IMR-90 (cell line): ENCODE measurements at regions not wholly inside any gene's neighbourhood (a gene's known extent, or its start where the extent isn't known, plus 50 kb on each side); places are given as distances from the start of the nearest gene placed in this dataset.

Source experiments
- ATAC-seq: fragments of 200-7000 bp; cut with Tn5 transposase; 2 replicates; pipeline ENCODE4 v1.9.1; 2020; ENCODE audit warnings: low read depth, mild to moderate bottlenecking, moderate library complexity
- BruUV-seq: library from RNA; stranded (reverse); fragments of 400-500 nt; replicated peaks from 2 replicates; lab custom pipeline; 2021; lab: Mats Ljungman, UMichigan
- CTCF ChIA-PET: fragments of 300-600 bp; formaldehyde crosslinking; extraction: SDS; loops from one replicate; lab custom pipeline; 2021; ENCODE audit warnings: antibody characterized with exemption; lab: Yijun Ruan, JAX
- POLR2A ChIA-PET: fragments of 300-600 bp; sonication (Branson Sonifier 250); formaldehyde crosslinking; loops from one replicate; lab custom pipeline; 2022; ENCODE audit warnings: antibody characterized with exemption; ENCODE audit not compliant: unreplicated experiment; lab: Charles Lee
- DNase-seq: peaks from one replicate; pipeline ENCODE4 v3.0.0; 2013
- H2AFZ ChIP-seq: replicated peaks from 2 replicates; pipeline ENCODE3; 2013; ENCODE audit warnings: low read length, mild to moderate bottlenecking; ENCODE audit not compliant: poor library complexity
- H2AK5ac ChIP-seq: 2 replicates; pipeline ENCODE4 v1.6.1; 2013; ENCODE audit warnings: low read depth, low read length, inconsistent platforms
- H2AK9ac ChIP-seq: replicated peaks from 2 replicates; pipeline ENCODE3; 2013; ENCODE audit warnings: mild to moderate bottlenecking, low read depth, low read length, moderate library complexity; ENCODE audit not compliant: poor library complexity
- H2BK120ac ChIP-seq: 2 replicates; pipeline ENCODE4 v1.6.1; 2013; ENCODE audit warnings: low read depth, low read length, inconsistent platforms
- H2BK15ac ChIP-seq: 3 replicates; pipeline ENCODE4 v1.6.1; 2013; ENCODE audit warnings: low read depth, low read length, inconsistent platforms
- H2BK20ac ChIP-seq: 2 replicates; pipeline ENCODE4 v1.6.1; 2013; ENCODE audit warnings: low read depth, mild to moderate bottlenecking, inconsistent platforms, low read length, moderate library complexity
- H2BK5ac ChIP-seq: 2 replicates; pipeline ENCODE4 v1.6.1; 2013; ENCODE audit warnings: mild to moderate bottlenecking, low read depth, low read length, inconsistent platforms; ENCODE audit not compliant: poor library complexity, severe bottlenecking
- H3K14ac ChIP-seq: replicated peaks from 2 replicates; pipeline ENCODE4 v1.6.1; 2013; ENCODE audit warnings: low read depth, low read length, inconsistent platforms
- H3K18ac ChIP-seq: 2 replicates; pipeline ENCODE4 v1.6.1; 2013; ENCODE audit warnings: low read depth, low read length, control low read depth
- H3K23ac ChIP-seq: 2 replicates; pipeline ENCODE4 v1.6.1; 2013; ENCODE audit warnings: low read depth, low read length, inconsistent platforms
- H3K27ac ChIP-seq: 2 replicates; pipeline ENCODE4 v1.5.1; 2013; ENCODE audit warnings: mild to moderate bottlenecking, control low read depth, low read length; ENCODE audit not compliant: insufficient read depth
- H3K27me3 ChIP-seq: 2 replicates; pipeline ENCODE4 v1.6.1; 2013; ENCODE audit warnings: low read length; ENCODE audit not compliant: control insufficient read depth, insufficient read depth
- H3K36me3 ChIP-seq: 2 replicates; pipeline ENCODE4 v1.6.1; 2013; ENCODE audit warnings: low read length, mixed read lengths; ENCODE audit not compliant: control insufficient read depth, insufficient read depth
- H3K4ac ChIP-seq: 2 replicates; pipeline ENCODE4 v1.6.1; 2013; ENCODE audit warnings: low read depth, low read length, inconsistent platforms
- H3K4me1 ChIP-seq: 2 replicates; pipeline ENCODE4 v1.6.1; 2013; ENCODE audit warnings: low read length, mixed read lengths; ENCODE audit not compliant: control insufficient read depth, insufficient read depth
- H3K4me2 ChIP-seq: 2 replicates; pipeline ENCODE4 v1.6.1; 2013; ENCODE audit warnings: low read depth, mild to moderate bottlenecking, control low read depth, low read length, moderate library complexity
- H3K4me3 ChIP-seq: 2 replicates; pipeline ENCODE4 v1.5.1; 2013; ENCODE audit warnings: low read depth, mild to moderate bottlenecking, control low read depth, low read length, moderate library complexity; ENCODE audit not compliant: insufficient read depth
- H3K56ac ChIP-seq: 2 replicates; pipeline ENCODE4 v1.6.1; 2013; ENCODE audit warnings: low read length, inconsistent platforms; ENCODE audit not compliant: insufficient read depth; ENCODE audit errors: extremely low read depth
- H3K79me1 ChIP-seq, 2 experiments: 2 replicates each; pipeline ENCODE4 v1.6.1; 2013; ENCODE audit warnings: low read length in 2 of 2, inconsistent platforms in 1 of 2, low read depth in 1 of 2
- H3K9ac ChIP-seq: 2 replicates; pipeline ENCODE4 v1.6.1; 2013; ENCODE audit warnings: low read depth, low read length, control low read depth
- H3K9me1 ChIP-seq: 2 replicates; pipeline ENCODE4 v1.6.1; 2013; ENCODE audit warnings: low read length, inconsistent platforms; ENCODE audit not compliant: insufficient read depth
- H3K9me3 ChIP-seq: 2 replicates; pipeline ENCODE4 v1.6.1; 2013; ENCODE audit warnings: low read length; ENCODE audit not compliant: control insufficient read depth, insufficient read depth
- H4K20me1 ChIP-seq: 2 replicates; pipeline ENCODE4 v1.6.1; 2013; ENCODE audit warnings: low read length, inconsistent platforms; ENCODE audit not compliant: insufficient read depth
- H4K5ac ChIP-seq: 2 replicates; pipeline ENCODE4 v1.6.1; 2013; ENCODE audit warnings: mild to moderate bottlenecking, low read depth, low read length, control low read depth
- H4K8ac ChIP-seq, 2 experiments: 2 replicates each; pipeline ENCODE4 v1.6.1; 2013; ENCODE audit warnings: low read depth in 2 of 2, low read length in 2 of 2, control low read depth in 1 of 2, inconsistent platforms in 1 of 2
- H4K91ac ChIP-seq: 2 replicates; pipeline ENCODE4 v1.6.1; 2013; ENCODE audit warnings: low read depth, low read length, inconsistent platforms; ENCODE audit not compliant: insufficient read depth
- BHLHE40 ChIP-seq: fragments of 150-350 bp; IDR thresholded peaks from 2 replicates; pipeline ENCODE4 v1.6.1; 2016; ENCODE audit warnings: mild to moderate bottlenecking, low read depth, low read length
- CHD1 ChIP-seq: IDR thresholded peaks from 2 replicates; pipeline ENCODE4 v1.6.1; 2012; ENCODE audit warnings: low read depth, low read length, improper control_type of control experiment
- CTCF ChIP-seq: conservative IDR thresholded peaks from 2 replicates; pipeline ENCODE4 v1.5.1; 2012; ENCODE audit warnings: mild to moderate bottlenecking, low read depth, low read length, improper control_type of control experiment
- ELK1 ChIP-seq: fragments of 150-350 bp; IDR thresholded peaks from 2 replicates; pipeline ENCODE4 v1.6.1; 2016; ENCODE audit warnings: low read depth, mild to moderate bottlenecking, low read length, moderate library complexity, borderline replicate concordance
- FOS ChIP-seq: fragments of 150-350 bp; IDR thresholded peaks from 2 replicates; pipeline ENCODE4 v1.6.1; 2016; ENCODE audit warnings: low read depth, low read length
- MAFK ChIP-seq: IDR thresholded peaks from 2 replicates; pipeline ENCODE4 v1.6.1; 2012; ENCODE audit warnings: low read depth, low read length, improper control_type of control experiment
- MAZ ChIP-seq: IDR thresholded peaks from 2 replicates; pipeline ENCODE4 v1.6.1; 2012; ENCODE audit warnings: low read depth, mild to moderate bottlenecking, low read length, improper control_type of control experiment, moderate library complexity, borderline replicate concordance
- MXI1 ChIP-seq: IDR thresholded peaks from 2 replicates; pipeline ENCODE4 v1.6.1; 2012; ENCODE audit warnings: low read depth, mild to moderate bottlenecking, low read length, moderate library complexity, borderline replicate concordance
- NFE2L2 ChIP-seq: fragments of 150-350 bp; IDR thresholded peaks from 2 replicates; pipeline ENCODE4 v1.6.1; 2016; ENCODE audit warnings: low read depth, mild to moderate bottlenecking, low read length
- POLR2A ChIP-seq: IDR thresholded peaks from 2 replicates; pipeline ENCODE4 v1.6.1; 2012; ENCODE audit warnings: mild to moderate bottlenecking, low read depth, low read length
- RCOR1 ChIP-seq: IDR thresholded peaks from 2 replicates; pipeline ENCODE4 v1.6.1; 2012; ENCODE audit warnings: mild to moderate bottlenecking, low read length, improper control_type of control experiment; ENCODE audit not compliant: insufficient replicate concordance
- RFX5 ChIP-seq: IDR thresholded peaks from 2 replicates; pipeline ENCODE4 v1.8.0; 2012; ENCODE audit warnings: low read depth, mild to moderate bottlenecking, low read length, moderate library complexity
- SMC3 ChIP-seq: fragments of 150-350 bp; IDR thresholded peaks from 2 replicates; pipeline ENCODE4 v1.6.1; 2016; ENCODE audit warnings: low read depth, mild to moderate bottlenecking, antibody characterized with exemption, low read length, moderate library complexity
- WGBS, 2 experiments: methylation state at CpG; one replicate each; pipeline versions ENCODE4 v1.1.5 to v1.1.7; 2013; ENCODE audit warnings: missing lambda C conversion rate in 2 of 2; ENCODE audit not compliant: insufficient read length in 1 of 2; ENCODE audit errors: extremely low coverage in 2 of 2; 5-methylcytosine and 5-hydroxymethylcytosine counted together
- dilution Hi-C: fragments of 300-500 bp; cut with HindIII; formaldehyde crosslinking; loops from one replicate; pipeline ENCODE4 v1.14.3; 2018; ENCODE audit warnings: low sequenced_read_pairs; ENCODE audit not compliant: unreplicated experiment
- in situ Hi-C: fragments of 300-500 bp; cut with MboI; formaldehyde crosslinking; loops from 3 replicates; pipeline ENCODE4 v1.14.3; 2019; ENCODE audit warnings: low sequenced_read_pairs, inconsistent platforms, mixed read lengths
- intact Hi-C: fragments of 100-400 bp; cut with micrococcal nuclease; formaldehyde crosslinking; loops from 2 replicates; pipeline ENCODE4 v1.10.0; 2022
- TF ChIP-seq, protein P1 (sequence below): fragments of 150-350 bp; IDR thresholded peaks from 2 replicates; pipeline ENCODE4 v1.6.1; 2017; ENCODE audit warnings: mild to moderate bottlenecking, antibody characterized with exemption, low read length, low read depth

DNA sequence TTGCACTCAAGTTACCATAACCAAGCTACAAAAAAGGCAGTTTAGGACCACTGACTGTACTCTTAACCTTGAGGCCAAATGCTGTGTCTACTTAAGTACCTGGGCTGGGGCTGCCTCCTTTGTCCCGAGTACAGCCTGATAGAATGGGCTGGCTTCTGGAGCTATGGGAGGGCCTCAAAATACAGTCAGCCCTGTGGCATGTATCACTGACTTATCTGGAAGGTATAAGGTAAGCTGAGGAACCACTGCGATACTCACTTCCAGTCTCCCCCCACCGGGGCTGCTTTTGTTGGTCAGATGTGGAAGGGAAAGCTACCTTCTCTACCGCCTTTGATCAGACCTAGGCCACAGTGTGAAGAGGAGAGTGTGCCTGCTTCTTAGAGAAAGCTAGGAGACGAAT, 404.8 kb downstream of the ARHGEF28 start:
- no peaks in the 10 kb centered on the region; the same call in 1 of the 2 replicates for H3K4me1 ChIP-seq
- peaks cover 6% of the 10 kb centered on the region for H3K27me3 ChIP-seq
- H4K20me1 ChIP-seq = no peaks in the 10 kb centered on the region
- no peak overlapping the region for H2AK9ac ChIP-seq
- no peak overlapping the region for H4K91ac ChIP-seq
- no peak overlapping the region for H3K56ac ChIP-seq
- intact Hi-C loops (loop anchor here (10.0 kb wide), 1 partner anchor 224 kb away; no protein-coding TSS in a partner anchor), in situ Hi-C loops (loop anchor here (10.0 kb wide), 1 partner anchor 614 kb away; the partner anchor contains the start of gene ENC1), dilution Hi-C loops (no loop called here)
- no peak overlapping the region for H3K4me3 ChIP-seq
- H3K4me2 ChIP-seq = no peak overlapping the region
- TF ChIP-seq CHD1 (no peak), RCOR1 (no peak), SMC3 (no peak), POLR2A (no peak), CTCF (no peak), ELK1 (no peak), NFE2L2 (no peak), MXI1 (no peak), BHLHE40 (no peak), RFX5 (no peak), MAFK (no peak), FOS (no peak), MAZ (no peak)
- TF ChIP-seq, protein P1, sequence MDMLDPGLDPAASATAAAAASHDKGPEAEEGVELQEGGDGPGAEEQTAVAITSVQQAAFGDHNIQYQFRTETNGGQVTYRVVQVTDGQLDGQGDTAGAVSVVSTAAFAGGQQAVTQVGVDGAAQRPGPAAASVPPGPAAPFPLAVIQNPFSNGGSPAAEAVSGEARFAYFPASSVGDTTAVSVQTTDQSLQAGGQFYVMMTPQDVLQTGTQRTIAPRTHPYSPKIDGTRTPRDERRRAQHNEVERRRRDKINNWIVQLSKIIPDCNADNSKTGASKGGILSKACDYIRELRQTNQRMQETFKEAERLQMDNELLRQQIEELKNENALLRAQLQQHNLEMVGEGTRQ = no peak
- POLR2A ChIA-PET = no interaction called here
- H2AK5ac ChIP-seq = no peak overlapping the region
- H3K79me1 ChIP-seq = no peaks in the 10 kb centered on the region
- no peak overlapping the region for H4K8ac ChIP-seq
- H3K9ac ChIP-seq = no peak overlapping the region
- CTCF ChIA-PET = interaction anchor here (0.7 kb wide), 1 partner anchor 21 kb away, joined by 3 read pairs; no protein-coding TSS in a partner anchor
- no peak overlapping the region for H2BK20ac ChIP-seq
- 80% methylated on average over 1 of the region's 5 CpGs; no CpG with 5 or more reads in 1 of the 2 experiments for WGBS, 2 experiments
- no peak overlapping the region for H3K14ac ChIP-seq
- DNase-seq (no peak), ATAC-seq (no peak)
- no peak overlapping the region for H3K18ac ChIP-seq
- H3K9me1 ChIP-seq = peaks cover 4% of the 10 kb centered on the region
- H3K27ac ChIP-seq = no peak overlapping the region
- H2BK15ac ChIP-seq = no peak overlapping the region
- no peak overlapping the region for H2BK5ac ChIP-seq
- no peak overlapping the region for H3K4ac ChIP-seq
- H3K36me3 ChIP-seq = no peaks in the 10 kb centered on the region
- no peak overlapping the region for H2BK120ac ChIP-seq
- H2AFZ ChIP-seq = no peak overlapping the region
- H3K23ac ChIP-seq = no peak overlapping the region
- BruUV-seq = no TSS peak
- H4K5ac ChIP-seq = no peak overlapping the region
- no peaks in the 10 kb centered on the region for H3K9me3 ChIP-seq
